ENCODE measurements at regions not wholly inside any gene's neighbourhood (a gene's known extent, or its start where the extent isn't known, plus 50 kb on each side); places are given as distances from the start of the nearest gene placed in this dataset.

- H3K9ac ChIP-seq (replicated peaks in 1 of 4; ENCODE audit: extremely low read depth in 1 of 4, low read depth in 3 of 4, low read length in 3 of 4) = no peak overlapping the region
- whole genome bisulfite sequencing, 2 experiments (ENCODE audit: extremely low coverage in 1 of 2, insufficient coverage in 1 of 2, insufficient read length in 1 of 2, insufficient replicate concordance in 2 of 2, low coverage in 1 of 2, low lambda C conversion rate in 2 of 2, missing lambda C conversion rate in 1 of 2) = 86% methylated on average over 2 of the region's 2 CpGs; no CpG with 5 or more reads in 1 of the 2 experiments
- POLR2A ChIA-PET (ENCODE audit: partially characterized antibody) = no interaction called here
Observed at GRCh38 chr13:54890976-54891375, 1862.4 kb downstream of the OLFM4 start.

More at GRCh38 chr13:54890976-54891375, 1862.4 kb downstream of the OLFM4 start:
- H4K91ac ChIP-seq (replicated peaks; ENCODE audit: insufficient read length, low read length) = no peak overlapping the region
- H4K8ac ChIP-seq (ENCODE audit: extremely low read depth, insufficient read depth, low read length) = no peak overlapping the region
- H4K5ac ChIP-seq (ENCODE audit: insufficient read length, low read depth, low read length) = no peak overlapping the region
- TF ChIP-seq SIRT6 (IDR thresholded peaks at IDR 0.05; ENCODE audit: low read length) = no peak
- TF ChIP-seq NRF1 (IDR thresholded peaks at IDR 0.05; ENCODE audit: low read depth, low read length) = no peak
- TF ChIP-seq NANOG (IDR thresholded peaks at IDR 0.05; ENCODE audit: insufficient read depth, low read depth, low read length, poor library complexity, severe bottlenecking) = no peak
- TF ChIP-seq, protein P1, sequence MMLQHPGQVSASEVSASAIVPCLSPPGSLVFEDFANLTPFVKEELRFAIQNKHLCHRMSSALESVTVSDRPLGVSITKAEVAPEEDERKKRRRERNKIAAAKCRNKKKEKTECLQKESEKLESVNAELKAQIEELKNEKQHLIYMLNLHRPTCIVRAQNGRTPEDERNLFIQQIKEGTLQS (IDR thresholded peaks at IDR 0.05; ENCODE audit: insufficient read depth, low read depth, low read length) = no peak
- TF ChIP-seq KDM1A (IDR thresholded peaks at IDR 0.05; ENCODE audit: borderline replicate concordance, low read length) = no peak
- no peak overlapping the region for H3K27ac ChIP-seq (ENCODE audit: low read depth, low read length)
- no peak overlapping the region for H3K4me2 ChIP-seq (ENCODE audit: insufficient read depth in 1 of 2, low read depth in 2 of 2, low read length in 2 of 2)
- no peak overlapping the region for H2BK5ac ChIP-seq (ENCODE audit: low read depth, low read length)
- H4K20me1 ChIP-seq (replicated peaks in 1 of 2; ENCODE audit: control insufficient read depth in 1 of 2, insufficient read depth in 2 of 2, low read length in 2 of 2) = no peaks in the 10 kb centered on the region
- H3K4me3 ChIP-seq (ENCODE audit: extremely low read depth in 1 of 4, insufficient read depth in 2 of 4, low read depth in 3 of 4, low read length in 4 of 4) = no peak overlapping the region
- H3K18ac ChIP-seq (ENCODE audit: extremely low read depth, low read length) = no peak overlapping the region
- H3K36me3 ChIP-seq (ENCODE audit: control insufficient read depth in 2 of 4, insufficient read depth in 4 of 4, low read length in 3 of 4) = no peaks in the 10 kb centered on the region
- H3K79me2 ChIP-seq (ENCODE audit: control insufficient read depth in 1 of 2, insufficient read depth in 2 of 2, low read length in 2 of 2) = no peaks in the 10 kb centered on the region
- H2AFZ ChIP-seq (ENCODE audit: low read length) = no peak overlapping the region
- no peaks in the 10 kb centered on the region for H3K27me3 ChIP-seq (replicated peaks in 1 of 4; ENCODE audit: control insufficient read depth in 3 of 4, extremely low read depth in 1 of 4, insufficient read depth in 3 of 4, low read length in 3 of 4)
- H3K4me1 ChIP-seq (replicated peaks in 1 of 4; ENCODE audit: control insufficient read depth in 3 of 4, insufficient read depth in 4 of 4, low read length in 3 of 4) = no peaks in the 10 kb centered on the region
- H3K9me3 ChIP-seq (ENCODE audit: insufficient read depth in 2 of 2, low read depth in 1 of 2, low read length in 1 of 2) = no peaks in the 10 kb centered on the region
- DNase-seq (ENCODE audit: low read depth in 1 of 2, low spot score in 2 of 2) (no peak), FAIRE-seq (no peak)
- CTCF ChIA-PET (ENCODE audit: partially characterized antibody) = interaction anchor here (1.1 kb wide), 1 partner anchor 22 kb away, joined by 3 read pairs; no protein-coding TSS in a partner anchor
- no peaks in the 10 kb centered on the region for H3K79me1 ChIP-seq (ENCODE audit: low read depth, low read length)
- no peak overlapping the region for H3K23ac ChIP-seq (ENCODE audit: insufficient read length)
- H2AK5ac ChIP-seq (ENCODE audit: low read depth, low read length) = no peak overlapping the region
- no peak overlapping the region for H2BK20ac ChIP-seq (ENCODE audit: low read length)
- H3K23me2 ChIP-seq (ENCODE audit: low read depth, low read length) = no peaks in the 10 kb centered on the region
- H3K56ac ChIP-seq (replicated peaks; ENCODE audit: insufficient read length, low read depth, low read length) = no peak overlapping the region
- no peak overlapping the region for H3K4ac ChIP-seq (replicated peaks; ENCODE audit: insufficient read length, low read depth, low read length)
- no peak overlapping the region for H2BK15ac ChIP-seq (ENCODE audit: low read length)
- no peak overlapping the region for H3K14ac ChIP-seq (ENCODE audit: insufficient read length)
- no peak overlapping the region for H2BK12ac ChIP-seq (ENCODE audit: low read depth, low read length)
- H2BK120ac ChIP-seq (replicated peaks; ENCODE audit: low read depth, low read length) = no peak overlapping the region

All from H1 (cell line).